Stimulated activated CD8-positive, alpha-beta memory T cell treated with anti-CD3 and anti-CD28 coated beads, Interleukin-15, amount 100 ng/mL, for 4 hours (primary cell): ENCODE measurements at regions not wholly inside any gene's neighbourhood (a gene's known extent, or its start where the extent isn't known, plus 50 kb on each side); places are given as distances from the start of the nearest gene placed in this dataset.
"Not testable (repeated sequence)": the region's sequence is repeated elsewhere in the genome, so short reads cannot be mapped to it uniquely, and the experiment has no call there.

Experiments
- DNase-seq, 2 donors: peaks; one replicate each; pipeline ENCODE4 v3.0.0-alpha.2; 2020; ENCODE audit warnings: low read depth in 2 of 2

DNA sequence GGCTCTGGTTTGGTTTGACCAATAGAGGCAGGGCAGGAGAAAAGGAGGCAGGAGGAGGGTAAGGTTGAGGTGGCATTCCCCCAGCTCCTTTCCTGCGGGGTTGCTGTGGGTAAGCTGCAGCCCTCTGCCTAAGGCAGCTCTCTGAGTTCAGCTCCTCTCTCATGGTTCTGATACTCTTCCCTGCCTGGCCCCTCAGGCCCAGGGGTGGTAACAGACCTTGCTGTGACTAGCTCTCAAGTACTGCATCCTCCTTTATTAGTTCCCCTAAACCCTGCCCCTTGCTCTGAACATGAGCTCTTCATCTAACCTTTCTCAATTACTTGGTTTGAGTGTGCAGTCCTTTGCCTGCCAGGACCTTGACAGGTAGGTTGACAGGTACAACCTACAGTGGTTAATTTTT lies 205.5 kb downstream of the SLC4A3 start:
- DNase-seq = no peak

- no peak for DNase-seq
Observed at GRCh38 chr2:219835493-219835892, 208.1 kb downstream of the SLC4A3 start.

GRCh38 chr2:219836647-219837177 lies 209.3 kb downstream of the SLC4A3 start:
- no peak for DNase-seq

DNA sequence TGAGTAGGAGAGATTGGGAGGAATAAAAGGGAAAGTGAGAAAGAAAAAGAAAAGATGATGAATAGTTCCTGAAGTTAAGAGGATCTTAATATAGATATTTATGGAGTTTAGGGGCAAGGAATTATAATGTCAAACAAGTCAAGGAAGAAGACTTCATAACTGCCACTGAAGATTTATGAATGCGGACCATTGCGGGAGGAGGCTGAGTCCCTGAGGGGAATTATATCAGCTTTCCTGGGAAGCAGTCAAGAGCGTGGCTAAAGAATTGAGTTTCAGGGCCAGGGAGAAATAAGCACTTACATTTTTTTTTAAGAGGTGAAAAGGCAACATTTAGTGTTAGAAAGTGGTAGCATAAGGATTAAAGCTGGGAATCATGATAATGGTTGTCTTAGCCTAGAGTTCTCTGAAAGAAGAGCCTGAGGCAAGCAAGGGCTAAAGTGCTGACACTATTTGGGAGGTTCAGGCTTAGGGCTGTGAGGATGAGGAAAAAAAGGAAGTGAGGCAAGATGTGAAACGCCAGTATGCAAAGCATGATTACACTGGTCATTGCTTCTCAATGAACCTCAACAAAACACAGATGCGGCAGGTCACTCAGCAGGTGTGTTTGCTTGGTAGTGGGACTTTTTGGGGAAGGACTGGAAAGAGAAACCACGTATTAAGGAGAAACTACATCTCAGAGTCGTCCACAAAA lies 217.1 kb downstream of the SLC4A3 start:
- DNase-seq = no peak

DNA sequence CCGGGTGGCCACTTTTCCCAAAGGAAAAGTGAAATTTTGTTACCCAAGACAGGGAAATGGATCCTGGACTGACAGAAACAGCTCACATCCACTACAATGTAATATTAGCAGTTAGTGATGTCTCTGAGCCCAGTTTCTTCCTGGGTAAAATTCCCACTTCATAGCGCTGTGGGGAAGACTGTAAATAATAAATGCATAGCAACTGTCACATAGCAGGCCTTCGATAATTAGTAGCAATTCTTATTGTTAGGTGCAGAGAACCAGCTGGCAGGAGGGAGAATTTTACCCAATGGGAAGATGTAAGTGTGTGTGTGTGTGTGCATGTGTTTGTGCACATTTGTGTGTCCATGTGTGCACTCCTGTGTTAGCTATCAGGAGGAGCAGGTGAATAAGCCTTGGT lies 221.5 kb downstream of the SLC4A3 start:
- no peak for DNase-seq

DNA sequence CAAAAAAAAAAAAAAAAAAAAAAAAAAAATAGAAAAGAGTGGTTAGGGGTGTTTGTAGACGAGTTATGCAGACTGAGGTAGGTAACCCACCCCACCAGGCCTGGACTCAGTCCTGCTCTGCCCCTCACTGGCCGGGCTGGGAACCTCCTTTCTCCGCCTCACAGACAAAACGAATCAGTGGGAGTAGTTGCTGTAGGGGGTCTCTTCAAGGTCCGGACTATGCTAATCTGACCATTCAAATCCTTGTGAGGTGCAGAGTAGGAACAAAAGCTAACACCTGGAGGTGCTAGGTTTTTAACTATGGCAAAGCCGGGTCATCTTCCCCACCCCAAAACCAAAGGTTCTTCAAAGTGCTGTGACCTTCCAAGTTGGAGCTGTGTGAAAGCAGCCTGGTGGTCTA lies 223.7 kb downstream of the SLC4A3 start:
- DNase-seq = no peak

DNA sequence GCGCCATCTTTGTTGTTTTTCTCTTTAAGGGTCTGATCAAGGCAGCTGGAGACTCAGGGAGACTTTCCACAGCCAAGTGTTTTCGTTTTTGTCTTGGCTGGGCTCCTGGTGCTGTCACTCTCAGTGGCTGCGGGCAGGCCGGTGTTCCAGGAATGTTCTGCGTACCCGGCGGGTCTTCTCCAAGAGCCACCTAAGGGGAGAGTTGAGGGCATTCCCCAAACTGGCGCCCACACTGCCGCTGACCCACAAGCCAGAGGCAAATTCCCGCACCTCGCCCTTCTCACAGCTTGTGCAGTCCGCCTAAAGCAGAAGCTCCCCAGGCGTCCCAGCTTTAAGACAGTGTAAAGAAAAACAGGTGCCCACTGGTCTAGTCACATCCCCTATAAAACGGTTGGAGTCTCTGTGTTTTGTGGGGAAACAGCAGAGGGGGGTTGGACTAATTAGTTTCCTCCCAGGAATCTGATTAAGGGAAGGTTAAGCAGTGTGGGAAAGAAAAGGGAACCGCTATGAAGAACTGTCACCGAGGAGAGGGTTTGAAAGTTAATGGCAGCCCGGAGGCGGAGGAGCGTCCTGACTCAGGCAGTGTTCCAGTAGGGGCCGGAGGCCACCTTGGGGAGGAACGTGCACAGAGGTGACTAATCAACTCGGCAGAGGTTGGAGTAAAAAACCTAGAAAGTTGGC lies 224.5 kb downstream of the SLC4A3 start:
- no peak for DNase-seq

- no peak for DNase-seq
Observed at GRCh38 chr2:219852626-219853025, 225.2 kb downstream of the SLC4A3 start.

DNA sequence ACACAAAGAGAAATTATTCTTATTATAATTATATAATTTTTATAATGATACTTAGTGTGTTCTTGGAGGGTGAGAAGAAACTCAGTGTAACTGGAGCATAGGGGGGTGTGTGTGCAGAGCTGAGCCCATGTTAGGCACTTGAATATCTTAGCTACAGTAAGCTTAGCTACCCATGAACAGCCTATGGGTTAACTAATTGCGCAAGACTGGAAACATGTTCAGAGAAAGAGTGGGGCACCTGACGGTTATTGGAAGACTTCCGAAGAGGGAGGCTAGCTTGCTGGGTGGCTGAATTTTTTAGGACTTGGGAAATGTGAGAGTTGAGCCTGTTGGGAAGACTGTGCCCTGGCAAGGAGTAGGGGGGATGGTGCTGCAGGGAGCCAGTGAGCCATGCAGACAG lies 229.2 kb downstream of the SLC4A3 start:
- DNase-seq = no peak

DNA sequence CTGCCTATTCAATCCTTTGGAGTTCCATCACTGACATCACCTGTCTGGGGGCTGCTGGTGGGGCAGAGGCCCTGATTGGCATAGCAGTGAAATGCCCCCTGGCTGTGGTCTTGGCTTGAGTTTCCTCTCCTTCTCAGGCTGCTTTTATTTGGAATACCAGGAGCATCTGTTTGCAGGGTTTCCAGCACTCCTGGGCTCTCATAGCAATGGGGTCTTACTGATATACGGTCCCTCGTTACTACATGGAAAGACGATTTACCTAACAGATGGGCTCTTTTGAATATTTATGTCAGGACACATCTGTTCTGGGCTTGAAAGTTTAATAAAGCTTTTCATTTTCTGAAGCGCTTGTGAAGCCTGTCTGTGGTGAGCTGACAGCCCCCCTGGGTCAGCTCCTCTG lies 230.3 kb downstream of the SLC4A3 start:
- no peak for DNase-seq

DNA sequence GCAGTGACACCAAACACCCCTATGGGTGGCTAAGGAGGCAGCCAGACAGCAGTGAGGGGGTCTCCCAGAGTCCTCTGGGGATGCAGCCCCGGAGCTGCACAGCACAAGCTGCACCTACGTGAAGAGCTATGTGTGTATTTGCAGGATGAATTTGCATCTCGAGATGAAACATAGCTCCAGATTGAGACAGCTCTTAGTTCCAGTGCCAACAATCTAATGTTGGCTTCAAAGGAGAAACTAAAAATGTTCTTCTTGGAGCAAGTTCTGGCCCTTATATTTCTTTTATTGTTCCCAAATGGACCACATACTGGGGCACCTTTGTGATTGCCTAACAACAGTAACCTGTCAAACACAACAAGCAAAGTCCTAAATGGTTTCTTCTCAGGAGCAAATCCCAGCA lies 233.9 kb downstream of the SLC4A3 start:
- DNase-seq = no peak

DNA sequence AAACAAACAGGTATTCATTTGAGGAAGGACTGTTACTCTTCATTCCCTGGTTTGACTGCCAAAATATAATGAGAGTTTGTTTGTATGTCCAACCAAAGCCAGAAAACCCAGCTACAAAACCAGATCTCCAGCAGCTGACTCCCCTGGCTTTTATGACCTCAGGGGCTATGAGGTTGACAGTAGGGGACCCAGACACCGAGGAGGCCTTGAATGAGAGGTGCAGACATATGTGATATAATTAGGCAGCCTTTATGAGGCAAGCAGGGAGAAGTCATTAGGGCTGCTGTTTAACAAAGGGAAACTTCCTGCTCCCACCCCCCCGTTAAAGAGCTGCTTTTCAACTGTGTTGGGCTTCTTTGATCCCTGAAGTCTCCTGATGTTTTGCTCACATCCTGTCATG lies 236.7 kb downstream of the SLC4A3 start:
- no peak for DNase-seq

GRCh38 chr2:219868635-219869034 lies 241.2 kb downstream of the SLC4A3 start:
- no peak for DNase-seq

DNA sequence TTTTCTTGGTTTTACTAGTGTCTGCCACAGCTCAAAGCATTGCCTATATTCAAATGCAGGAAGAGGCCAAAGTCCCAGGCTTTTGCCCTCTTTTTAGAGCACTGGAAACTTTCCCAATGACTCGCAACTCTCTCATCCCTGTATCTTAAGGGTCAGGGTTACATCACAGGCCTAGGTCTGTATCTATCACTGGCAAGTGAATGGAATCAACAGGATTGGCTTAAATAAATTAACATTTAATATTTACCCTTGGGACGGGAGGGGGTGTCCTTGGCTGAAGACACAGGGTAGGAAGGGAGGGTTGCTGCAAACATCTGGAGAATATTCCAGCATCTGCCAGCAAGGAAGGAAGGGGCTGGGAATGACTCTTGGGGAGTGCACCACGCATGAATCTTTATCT lies 242.6 kb downstream of the SLC4A3 start:
- DNase-seq = no peak

GRCh38 chr2:219871351-219871750 lies 243.9 kb downstream of the SLC4A3 start:
- DNase-seq = no peak

GRCh38 chr2:219875036-219875435 lies 247.6 kb downstream of the SLC4A3 start:
- DNase-seq = no peak

- DNase-seq = not testable (repeated sequence)
Observed at GRCh38 chr2:219875986-219876385, 248.6 kb downstream of the SLC4A3 start.

DNA sequence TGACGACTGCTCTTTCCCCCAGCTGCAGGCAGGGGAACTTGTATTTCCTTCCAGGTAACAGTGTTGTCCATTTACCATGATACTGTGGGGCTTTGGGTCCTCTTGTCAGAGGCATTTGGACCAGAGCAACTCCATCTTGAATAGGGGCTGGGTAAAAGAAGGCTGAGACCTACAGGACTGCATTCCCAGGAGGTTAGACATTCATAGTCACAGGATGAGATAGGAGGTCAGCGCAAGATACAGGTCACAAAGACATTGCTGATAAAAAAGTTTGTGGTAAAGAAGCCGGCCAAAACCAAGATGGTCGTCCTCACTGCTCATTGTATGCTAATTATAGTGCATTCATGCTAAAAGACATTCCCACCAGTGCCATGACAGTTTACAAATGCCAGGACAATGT lies 249.5 kb downstream of the SLC4A3 start:
- no peak for DNase-seq

GRCh38 chr2:219877728-219878127 lies 250.3 kb downstream of the SLC4A3 start:
- no peak for DNase-seq

DNA sequence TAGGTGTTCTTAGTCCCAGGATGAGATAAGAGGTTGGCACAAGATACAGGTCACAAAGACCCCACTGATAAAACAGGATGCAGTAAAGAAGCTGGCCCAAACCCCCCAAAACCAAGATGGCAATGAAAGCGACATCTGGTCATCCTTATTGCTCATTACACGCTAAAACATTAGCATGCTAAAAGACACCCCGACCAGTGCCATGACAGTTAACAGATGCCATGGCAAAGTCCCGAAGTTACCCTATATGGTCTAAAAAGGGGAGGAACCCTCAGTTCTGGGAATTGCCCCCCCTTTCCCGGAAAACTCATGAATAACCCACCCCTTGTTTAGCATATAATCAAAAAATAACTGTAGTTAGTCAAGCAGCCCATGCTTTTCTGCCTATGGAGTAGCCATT lies 251.1 kb downstream of the SLC4A3 start:
- DNase-seq = no peak

GRCh38 chr2:219881851-219882250 lies 254.4 kb downstream of the SLC4A3 start:
- DNase-seq = no peak

DNA sequence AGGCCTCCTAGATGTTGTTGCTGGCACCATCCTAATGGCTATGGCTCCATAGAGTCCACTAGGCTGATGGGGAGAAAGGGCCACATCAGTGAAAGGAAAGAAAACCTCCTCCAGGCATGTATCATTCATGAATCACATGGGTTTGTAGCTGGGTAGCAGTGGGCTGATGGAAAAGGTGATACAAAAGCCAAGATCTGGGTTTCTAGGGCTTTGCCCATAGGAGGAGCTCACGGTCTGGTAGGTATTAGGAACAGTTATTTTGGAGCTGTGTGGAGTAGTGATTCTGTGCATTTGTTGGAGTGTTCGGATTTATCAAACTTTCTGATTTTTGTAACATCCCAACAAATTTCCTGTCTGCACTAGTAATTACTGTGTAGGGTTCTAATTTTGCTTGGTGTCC lies 259.2 kb downstream of the SLC4A3 start:
- DNase-seq = no peak

DNA sequence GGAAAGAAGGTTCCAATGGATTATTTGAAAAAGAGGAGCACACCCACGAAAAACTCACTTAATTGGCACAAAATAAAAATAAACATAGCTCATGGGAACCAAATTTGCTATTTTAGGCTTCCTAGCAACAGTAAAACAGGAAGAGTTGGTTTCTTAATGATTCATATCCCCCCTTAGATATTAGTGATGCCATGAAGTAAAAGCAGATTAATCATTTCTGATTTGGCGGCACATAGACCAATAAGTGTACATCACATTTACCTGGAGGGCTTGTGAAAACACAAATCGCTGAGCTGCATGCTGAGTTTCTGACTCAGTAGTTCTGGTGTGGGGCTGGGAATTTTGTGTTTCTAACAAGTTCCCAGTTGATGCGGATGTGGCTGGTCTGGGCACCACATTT lies 260.4 kb downstream of the SLC4A3 start:
- no peak for DNase-seq

- DNase-seq = no peak
Observed at GRCh38 chr2:219893541-219893940, 266.1 kb downstream of the SLC4A3 start.
